ENCODE measurements at regions not wholly inside any gene's neighbourhood (a gene's known extent, or its start where the extent isn't known, plus 50 kb on each side); places are given as distances from the start of the nearest gene placed in this dataset.

- TF ChIP-seq, protein P1, sequence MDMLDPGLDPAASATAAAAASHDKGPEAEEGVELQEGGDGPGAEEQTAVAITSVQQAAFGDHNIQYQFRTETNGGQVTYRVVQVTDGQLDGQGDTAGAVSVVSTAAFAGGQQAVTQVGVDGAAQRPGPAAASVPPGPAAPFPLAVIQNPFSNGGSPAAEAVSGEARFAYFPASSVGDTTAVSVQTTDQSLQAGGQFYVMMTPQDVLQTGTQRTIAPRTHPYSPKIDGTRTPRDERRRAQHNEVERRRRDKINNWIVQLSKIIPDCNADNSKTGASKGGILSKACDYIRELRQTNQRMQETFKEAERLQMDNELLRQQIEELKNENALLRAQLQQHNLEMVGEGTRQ (IDR thresholded peaks at IDR 0.05; ENCODE audit: low read length): no peak
- TF ChIP-seq SIN3A (conservative IDR thresholded peaks at IDR 0.05 in 1 of 2, IDR thresholded peaks at IDR 0.05 in 1 of 2; ENCODE audit: low read depth in 1 of 2, low read length in 2 of 2): no peak
- TF ChIP-seq SP1 (IDR thresholded peaks at IDR 0.05; ENCODE audit: low read depth, low read length): no peak
- TF ChIP-seq ATF2 (IDR thresholded peaks at IDR 0.05; ENCODE audit: low read length): no peak
- TF ChIP-seq PHF8 (conservative IDR thresholded peaks at IDR 0.05; ENCODE audit: low read depth, low read length): no peak
- TF ChIP-seq KDM5A (IDR thresholded peaks at IDR 0.05; ENCODE audit: low read length): no peak
- TF ChIP-seq POLR2A (IDR thresholded peaks at IDR 0.05; ENCODE audit: control extremely low read depth in 1 of 2, low read depth in 2 of 2, low read length in 2 of 2): no peak
- no peak for TF ChIP-seq MAFK (IDR thresholded peaks at IDR 0.05; ENCODE audit: low read depth, low read length)
- TF ChIP-seq HDAC6 (IDR thresholded peaks at IDR 0.05; ENCODE audit: low read depth, low read length): no peak
- no peak for TF ChIP-seq E2F6 (IDR thresholded peaks at IDR 0.05)
- no peak for TF ChIP-seq TEAD4 (IDR thresholded peaks at IDR 0.05; ENCODE audit: low read depth, low read length)
- TF ChIP-seq EGR1 (IDR thresholded peaks at IDR 0.05; ENCODE audit: borderline replicate concordance, low read depth, low read length): no peak
- no peak for TF ChIP-seq TCF12 (IDR thresholded peaks at IDR 0.05; ENCODE audit: low read depth, low read length)
Observed at GRCh38 chr5:100249884-100250269, 285.3 kb upstream of the FAM174A start (continued).

Data from H1 (cell line).